ENCODE measurements at regions not wholly inside any gene's neighbourhood (a gene's known extent, or its start where the extent isn't known, plus 50 kb on each side); places are given as distances from the start of the nearest gene placed in this dataset.

GRCh38 chr21:41565550-41565949 lies 57.6 kb upstream of the TMPRSS2 start (continued):
- no peak for TF ChIP-seq SP2 (IDR thresholded peaks at IDR 0.05; ENCODE audit: low read length)

Data from H1 (cell line).